ENCODE measurements at regions not wholly inside any gene's neighbourhood (a gene's known extent, or its start where the extent isn't known, plus 50 kb on each side); places are given as distances from the start of the nearest gene placed in this dataset.

GRCh38 chr5:122639864-122640263 lies 135.0 kb upstream of the SNX2 start:
- CTCF ChIA-PET = no interaction called here
- Histone ChIP-seq H3K27ac (ENCODE audit: low read depth, low read length) (no peak overlapping the region), H4K20me1 (ENCODE audit: insufficient read depth) (no peaks in the 10 kb centered on the region), H3K4me2 (ENCODE audit: low read length) (no peak overlapping the region), H3K79me2 (ENCODE audit: insufficient read depth, low read length) (no peaks in the 10 kb centered on the region), H3K9me2 (ENCODE audit: insufficient read depth) (no peaks in the 10 kb centered on the region), H3K9me3 (ENCODE audit: control insufficient read depth in 1 of 2, insufficient read depth in 1 of 2, low read depth in 1 of 2, low read length in 2 of 2) (no peaks in the 10 kb centered on the region), H3K27me3 (ENCODE audit: insufficient read depth, low read length) (no peaks in the 10 kb centered on the region), H3K36me3 (ENCODE audit: control insufficient read depth in 1 of 2, insufficient read depth in 2 of 2, low read length in 2 of 2) (no peaks in the 10 kb centered on the region), H3K9ac (ENCODE audit: low read length) (no peak overlapping the region), H2AFZ (ENCODE audit: low read depth, low read length, poor library complexity, severe bottlenecking) (no peak overlapping the region), H3K4me1 (ENCODE audit: control insufficient read depth in 1 of 2, insufficient read depth in 2 of 2, low read length in 2 of 2) (no peaks in the 10 kb centered on the region), H3K4me3 (replicated peaks in 1 of 2; ENCODE audit: low read depth in 1 of 2, low read length in 2 of 2) (no peak overlapping the region)
- DNase-seq (ENCODE audit: low read depth, low spot score) (no peak), ATAC-seq (no peak)
- intact Hi-C loops (cut with micrococcal nuclease) = no loop called here
- no peak for TF ChIP-seq CEBPB (IDR thresholded peaks at IDR 0.05; ENCODE audit: low read depth)
- TF ChIP-seq POLR2AphosphoS5 (IDR thresholded peaks at IDR 0.05; ENCODE audit: low read depth, low read length) = no peak
- TF ChIP-seq CTCF (IDR thresholded peaks at IDR 0.05 in 2 of 3, conservative IDR thresholded peaks at IDR 0.05 in 1 of 3; ENCODE audit: borderline replicate concordance in 1 of 3, insufficient read depth in 1 of 3, low read depth in 2 of 3, low read length in 2 of 3) = no peak
- no peak for TF ChIP-seq TCF7L2 (IDR thresholded peaks at IDR 0.05; ENCODE audit: borderline replicate concordance, extremely low read depth, insufficient read depth, insufficient read length)
- no peak for TF ChIP-seq ZBTB33 (IDR thresholded peaks at IDR 0.05; ENCODE audit: extremely low read depth, insufficient replicate concordance, low read length)
- no peak for TF ChIP-seq ZNF274 (IDR thresholded peaks at IDR 0.05; ENCODE audit: low read depth, low read length)
- TF ChIP-seq ZFX (IDR thresholded peaks at IDR 0.05) = no peak
- TF ChIP-seq POLR2A (IDR thresholded peaks at IDR 0.05; ENCODE audit: borderline replicate concordance, extremely low read depth, insufficient read depth, insufficient read length) = no peak
- TF ChIP-seq SRF (IDR thresholded peaks at IDR 0.05; ENCODE audit: low read depth) = no peak
- no peak for TF ChIP-seq CBX3 (IDR thresholded peaks at IDR 0.05; ENCODE audit: low read depth)
- TF ChIP-seq YY1 (IDR thresholded peaks at IDR 0.05; ENCODE audit: extremely low read depth, insufficient replicate concordance, low read depth, low read length) = no peak
- TF ChIP-seq FOSL1 (IDR thresholded peaks at IDR 0.05; ENCODE audit: low read depth) = no peak
- no peak for TF ChIP-seq SIN3A (IDR thresholded peaks at IDR 0.05; ENCODE audit: low read depth)
- TF ChIP-seq EZH2 (IDR thresholded peaks at IDR 0.05) = no peak
- no peak for TF ChIP-seq SP1 (IDR thresholded peaks at IDR 0.05; ENCODE audit: low read depth)
- TF ChIP-seq RAD21 (IDR thresholded peaks at IDR 0.05; ENCODE audit: low read depth) = no peak
- POLR2A ChIA-PET = interaction anchor here (1.1 kb wide), 1 partner anchor 13 kb away, joined by 3 read pairs; no protein-coding TSS in a partner anchor
- RAD21 ChIA-PET (ENCODE audit: low non-redundant PET in 1 of 2, low total read pairs in 2 of 2, uncharacterized antibody in 2 of 2, unreplicated experiment in 2 of 2) = no interaction called here
- BruUV-seq (replicated peaks) = no TSS peak
